Neural cell (in vitro differentiated cells): ENCODE measurements at regions not wholly inside any gene's neighbourhood (a gene's known extent, or its start where the extent isn't known, plus 50 kb on each side); places are given as distances from the start of the nearest gene placed in this dataset.

Source experiments
- CTCF ChIP-seq: fragments of 450-650 bp; IDR thresholded peaks from 2 replicates; pipeline ENCODE4 v1.5.1; 2014; ENCODE audit warnings: antibody characterized with exemption, mild to moderate bottlenecking, moderate library complexity; ENCODE audit not compliant: poor library complexity, severe bottlenecking
- EZH2 ChIP-seq: fragments of 200-600, 300-800 bp; shearing (Covaris generic), sonication (generic); IDR thresholded peaks from 2 replicates; pipeline ENCODE4 v1.6.1; 2014; ENCODE audit warnings: antibody characterized with exemption, low read length, borderline replicate concordance, mild to moderate bottlenecking; ENCODE audit not compliant: insufficient read depth, poor library complexity, severe bottlenecking
- POLR2AphosphoS5 ChIP-seq: IDR thresholded peaks from 2 replicates; pipeline ENCODE4 v1.6.1; 2012
- REST ChIP-seq: IDR thresholded peaks from 2 replicates; pipeline ENCODE4 v1.6.1; 2012; ENCODE audit warnings: borderline replicate concordance

DNA sequence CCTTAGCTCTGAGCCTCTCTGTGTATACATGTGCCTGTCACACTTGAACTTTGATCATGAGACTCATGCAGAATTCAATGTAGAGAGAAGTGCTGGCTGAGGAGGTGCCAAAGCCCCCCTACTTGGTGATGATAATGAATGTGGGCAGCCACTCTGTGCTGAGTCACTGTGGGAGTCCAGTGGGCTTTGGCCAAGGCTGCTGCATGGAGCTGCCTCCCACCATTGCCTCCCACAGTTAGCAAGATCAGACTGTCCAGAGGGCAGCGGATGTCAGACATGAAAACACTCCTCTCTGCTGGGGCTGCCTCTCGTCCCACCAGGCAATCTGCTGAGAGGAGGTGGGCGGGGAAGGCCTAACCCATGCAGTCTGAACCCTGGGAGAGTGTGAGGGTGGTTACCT, 180.3 kb downstream of the SH2D4B start:
- TF ChIP-seq EZH2 (no peak), POLR2AphosphoS5 (no peak), CTCF (no peak), REST (no peak)
